SK-N-MC (cell line): ENCODE measurements at regions not wholly inside any gene's neighbourhood (a gene's known extent, or its start where the extent isn't known, plus 50 kb on each side); places are given as distances from the start of the nearest gene placed in this dataset.

Experiments used
- DNase-seq: peaks from one replicate; pipeline ENCODE4 v3.0.0-alpha.2; 2011; ENCODE audit warnings: low read depth, low spot score
- H3K27ac ChIP-seq: fragments of 200-600 bp; sonication (generic); 2 replicates; pipeline ENCODE4 v1.5.1; 2016; ENCODE audit warnings: mixed run types
- H3K36me3 ChIP-seq: fragments of 200-600 bp; sonication (generic); 2 replicates; pipeline ENCODE4 v1.6.1; 2017; ENCODE audit warnings: antibody characterized with exemption, low read length, mixed read lengths; ENCODE audit not compliant: insufficient read depth
- H3K4me3 ChIP-seq: fragments of 200-600 bp; sonication (generic); 2 replicates; pipeline ENCODE4 v1.5.1; 2016
- H3K9ac ChIP-seq: fragments of 200-600 bp; sonication (generic); 2 replicates; pipeline ENCODE4 v1.8.0; 2017; ENCODE audit warnings: mixed run types, mixed read lengths; ENCODE audit not compliant: insufficient read length
- H3K9me3 ChIP-seq: fragments of 200-600 bp; sonication (generic); 2 replicates; pipeline ENCODE4 v1.6.1; 2017; ENCODE audit warnings: low read depth, mild to moderate bottlenecking, antibody characterized with exemption, low read length, moderate library complexity, mixed read lengths
- EZH2 ChIP-seq: fragments of 200-600 bp; sonication (generic); IDR thresholded peaks from one replicate; pipeline ENCODE4 v1.6.1; 2017; ENCODE audit warnings: antibody characterized with exemption
- FOXP2 ChIP-seq: optimal IDR thresholded peaks from 2 replicates; pipeline ENCODE3; 2011; ENCODE audit warnings: mild to moderate bottlenecking, moderate library complexity; ENCODE audit not compliant: insufficient read depth; ENCODE audit errors: extremely low read length, control extremely low read depth
- POLR2AphosphoS5 ChIP-seq: IDR thresholded peaks from 2 replicates; pipeline ENCODE4 v1.6.1; 2012; ENCODE audit warnings: mild to moderate bottlenecking, low read depth, low read length, borderline replicate concordance

- DNase-seq: no peak
Measured at GRCh38 chrX:113947548-113947947, 636.3 kb upstream of the HTR2C start.

GRCh38 chrX:113935518-113935917, 648.4 kb upstream of the HTR2C start:
- no peaks in the 10 kb centered on the region for H3K9me3 ChIP-seq
- no peak overlapping the region for H3K4me3 ChIP-seq
- DNase-seq: no peak
- TF ChIP-seq POLR2AphosphoS5 (no peak), FOXP2 (no peak), EZH2 (no peak)
- H3K27ac ChIP-seq: no peak overlapping the region
- H3K36me3 ChIP-seq: no peaks in the 10 kb centered on the region
- no peak overlapping the region for H3K9ac ChIP-seq

More at GRCh38 chrX:113947548-113947947, 636.3 kb upstream of the HTR2C start:
- no peaks in the 10 kb centered on the region for H3K36me3 ChIP-seq
- TF ChIP-seq POLR2AphosphoS5 (no peak), EZH2 (no peak), FOXP2 (no peak)
- H3K27ac ChIP-seq: no peak overlapping the region
- no peak overlapping the region for H3K9ac ChIP-seq
- H3K4me3 ChIP-seq: no peak overlapping the region
- H3K9me3 ChIP-seq: no peaks in the 10 kb centered on the region

- DNase-seq: no peak
- H3K4me3 ChIP-seq: no peak overlapping the region
- no peaks in the 10 kb centered on the region for H3K9me3 ChIP-seq
- H3K27ac ChIP-seq: no peak overlapping the region
- H3K36me3 ChIP-seq: no peaks in the 10 kb centered on the region
- H3K9ac ChIP-seq: no peak overlapping the region
- TF ChIP-seq FOXP2 (no peak), EZH2 (no peak), POLR2AphosphoS5 (no peak)
Measured at GRCh38 chrX:113933931-113934330, 650.0 kb upstream of the HTR2C start.

- Histone ChIP-seq H3K9me3 (no peaks in the 10 kb centered on the region), H3K4me3 (no peak overlapping the region), H3K36me3 (no peaks in the 10 kb centered on the region), H3K27ac (no peak overlapping the region), H3K9ac (no peak overlapping the region)
- no peak for TF ChIP-seq FOXP2
- no peak for TF ChIP-seq EZH2
- TF ChIP-seq POLR2AphosphoS5: no peak
- peak; percentile 0 for DNase-seq
Measured at GRCh38 chrX:113929004-113929403, 654.9 kb upstream of the HTR2C start.

GRCh38 chrX:113920661-113921060, 663.2 kb upstream of the HTR2C start:
- H3K9ac ChIP-seq: no peak overlapping the region
- H3K36me3 ChIP-seq: no peaks in the 10 kb centered on the region
- no peak overlapping the region for H3K4me3 ChIP-seq
- H3K27ac ChIP-seq: no peak overlapping the region
- TF ChIP-seq EZH2: no peak
- no peak for TF ChIP-seq FOXP2
- no peak for TF ChIP-seq POLR2AphosphoS5
- DNase-seq: no peak
- no peaks in the 10 kb centered on the region for H3K9me3 ChIP-seq

GRCh38 chrX:113919387-113919786, 664.5 kb upstream of the HTR2C start:
- DNase-seq: no peak
- no peak overlapping the region for H3K4me3 ChIP-seq
- H3K27ac ChIP-seq: no peak overlapping the region
- H3K36me3 ChIP-seq: no peaks in the 10 kb centered on the region
- no peak for TF ChIP-seq EZH2
- TF ChIP-seq FOXP2: no peak
- no peak overlapping the region for H3K9ac ChIP-seq
- H3K9me3 ChIP-seq: no peaks in the 10 kb centered on the region

GRCh38 chrX:113906168-113906567, 677.7 kb upstream of the HTR2C start:
- no peak for DNase-seq
- TF ChIP-seq POLR2AphosphoS5 (no peak), EZH2 (no peak), FOXP2 (no peak)
- no peak overlapping the region for H3K27ac ChIP-seq
- no peak overlapping the region for H3K9ac ChIP-seq
- no peaks in the 10 kb centered on the region for H3K36me3 ChIP-seq
- H3K4me3 ChIP-seq: no peak overlapping the region
- no peaks in the 10 kb centered on the region for H3K9me3 ChIP-seq

GRCh38 chrX:113892891-113893290, 691.0 kb upstream of the HTR2C start:
- Histone ChIP-seq H3K36me3 (no peaks in the 10 kb centered on the region), H3K9ac (no peak overlapping the region), H3K4me3 (no peak overlapping the region), H3K27ac (no peak overlapping the region), H3K9me3 (no peaks in the 10 kb centered on the region)
- no peak for TF ChIP-seq FOXP2
- no peak for TF ChIP-seq POLR2AphosphoS5
- TF ChIP-seq EZH2: no peak
- DNase-seq: no peak

- Histone ChIP-seq H3K9ac (no peak overlapping the region), H3K27ac (no peak overlapping the region), H3K4me3 (no peak overlapping the region), H3K9me3 (no peaks in the 10 kb centered on the region), H3K36me3 (no peaks in the 10 kb centered on the region)
- DNase-seq: no peak
- TF ChIP-seq FOXP2 (no peak), EZH2 (no peak), POLR2AphosphoS5 (no peak)
Measured at GRCh38 chrX:113892401-113892800, 691.5 kb upstream of the HTR2C start.

GRCh38 chrX:113873056-113873455, 710.8 kb upstream of the HTR2C start:
- no peak overlapping the region for H3K9ac ChIP-seq
- no peaks in the 10 kb centered on the region for H3K9me3 ChIP-seq
- H3K27ac ChIP-seq: no peak overlapping the region
- no peaks in the 10 kb centered on the region for H3K36me3 ChIP-seq
- H3K4me3 ChIP-seq: no peak overlapping the region
- DNase-seq: no peak
- no peak for TF ChIP-seq FOXP2
- TF ChIP-seq EZH2: no peak
- TF ChIP-seq POLR2AphosphoS5: no peak

GRCh38 chrX:113868711-113869110, 715.2 kb upstream of the HTR2C start:
- no peak for TF ChIP-seq EZH2
- no peak for TF ChIP-seq POLR2AphosphoS5
- TF ChIP-seq FOXP2: no peak
- H3K36me3 ChIP-seq: no peaks in the 10 kb centered on the region
- no peak overlapping the region for H3K27ac ChIP-seq
- H3K4me3 ChIP-seq: no peak overlapping the region
- H3K9ac ChIP-seq: no peak overlapping the region
- no peaks in the 10 kb centered on the region for H3K9me3 ChIP-seq
- DNase-seq: no peak
